Astrocyte (in vitro differentiated cells and primary cell): ENCODE measurements at regions not wholly inside any gene's neighbourhood (a gene's known extent, or its start where the extent isn't known, plus 50 kb on each side); places are given as distances from the start of the nearest gene placed in this dataset.

ENCODE experiments used
- DNase-seq: peaks from one replicate; pipeline ENCODE4 v3.0.0-alpha.2; 2010; ENCODE audit warnings: low read depth
- FAIRE-seq: peaks from 2 replicates; lab custom pipeline; 2011; peaks lifted over from hg19 to GRCh38; lab: Jason Lieb, UNC
- H2AFZ ChIP-seq: 2 replicates; pipeline ENCODE4 v1.6.0; 2012; ENCODE audit warnings: low read depth, low read length, inconsistent platforms
- H3K27ac ChIP-seq: 2 replicates; pipeline ENCODE4 v1.5.1; 2011; ENCODE audit warnings: low read depth, low read length, inconsistent platforms
- H3K27me3 ChIP-seq: 2 replicates; pipeline ENCODE4 v1.6.0; 2011; ENCODE audit warnings: low read length, inconsistent platforms; ENCODE audit not compliant: insufficient read depth
- H3K36me3 ChIP-seq: 2 replicates; pipeline ENCODE4 v1.5.1; 2011; ENCODE audit warnings: low read length, inconsistent platforms; ENCODE audit not compliant: insufficient read depth
- H3K4me1 ChIP-seq: 2 replicates; pipeline ENCODE4 v1.5.1; 2011; ENCODE audit warnings: low read length, inconsistent platforms; ENCODE audit not compliant: insufficient read depth
- H3K4me2 ChIP-seq: 2 replicates; pipeline ENCODE4 v1.6.0; 2012; ENCODE audit warnings: low read length, inconsistent platforms
- H3K4me3 ChIP-seq: 2 replicates; pipeline ENCODE4 v1.5.1; 2011; ENCODE audit warnings: low read depth, mild to moderate bottlenecking, low read length, inconsistent platforms; ENCODE audit not compliant: insufficient read depth
- H3K79me2 ChIP-seq: 2 replicates; pipeline ENCODE4 v1.6.0; 2012; ENCODE audit warnings: mild to moderate bottlenecking, low read length, inconsistent platforms; ENCODE audit not compliant: insufficient read depth
- H3K9ac ChIP-seq: 2 replicates; pipeline ENCODE4 v1.6.0; 2012; ENCODE audit warnings: mild to moderate bottlenecking, low read length, inconsistent platforms
- H3K9me3 ChIP-seq: 2 replicates; pipeline ENCODE4 v1.5.1; 2012; ENCODE audit warnings: low read depth, mild to moderate bottlenecking, low read length, inconsistent platforms; ENCODE audit not compliant: insufficient read depth
- H4K20me1 ChIP-seq: 2 replicates; pipeline ENCODE4 v1.6.0; 2012; ENCODE audit warnings: low read length, inconsistent platforms; ENCODE audit not compliant: insufficient read depth
- H3K27ac Mint-ChIP-seq: one replicate; pipeline ENCODE4 v1.8.0; 2021; ENCODE audit warnings: mild to moderate bottlenecking, mixed read lengths; ENCODE audit not compliant: unreplicated experiment
- H3K27me3 Mint-ChIP-seq: one replicate; pipeline ENCODE4 v1.8.0; 2021; ENCODE audit warnings: low read depth, mixed read lengths; ENCODE audit not compliant: unreplicated experiment
- H3K36me3 Mint-ChIP-seq: one replicate; pipeline ENCODE4 v1.8.0; 2021; ENCODE audit warnings: low read depth, mixed read lengths; ENCODE audit not compliant: unreplicated experiment
- H3K4me1 Mint-ChIP-seq: one replicate; pipeline ENCODE4 v1.8.0; 2021; ENCODE audit warnings: low read depth, mixed read lengths; ENCODE audit not compliant: unreplicated experiment
- H3K4me3 Mint-ChIP-seq: one replicate; pipeline ENCODE4 v1.8.0; 2021; ENCODE audit warnings: mild to moderate bottlenecking, moderate library complexity, mixed read lengths; ENCODE audit not compliant: unreplicated experiment
- H3K9me3 Mint-ChIP-seq: one replicate; pipeline ENCODE4 v1.8.0; 2021; ENCODE audit warnings: mild to moderate bottlenecking, mixed read lengths; ENCODE audit not compliant: unreplicated experiment
- CTCF ChIP-seq: IDR thresholded peaks from 2 replicates; pipeline ENCODE4 v1.5.1; 2011; ENCODE audit warnings: low read depth, mild to moderate bottlenecking, inconsistent platforms, low read length, moderate library complexity; ENCODE audit not compliant: insufficient read depth
- EZH2 ChIP-seq: IDR thresholded peaks from 2 replicates; pipeline ENCODE4 v1.6.1; 2012; ENCODE audit warnings: mild to moderate bottlenecking, low read length, inconsistent platforms; ENCODE audit not compliant: insufficient read depth

DNA sequence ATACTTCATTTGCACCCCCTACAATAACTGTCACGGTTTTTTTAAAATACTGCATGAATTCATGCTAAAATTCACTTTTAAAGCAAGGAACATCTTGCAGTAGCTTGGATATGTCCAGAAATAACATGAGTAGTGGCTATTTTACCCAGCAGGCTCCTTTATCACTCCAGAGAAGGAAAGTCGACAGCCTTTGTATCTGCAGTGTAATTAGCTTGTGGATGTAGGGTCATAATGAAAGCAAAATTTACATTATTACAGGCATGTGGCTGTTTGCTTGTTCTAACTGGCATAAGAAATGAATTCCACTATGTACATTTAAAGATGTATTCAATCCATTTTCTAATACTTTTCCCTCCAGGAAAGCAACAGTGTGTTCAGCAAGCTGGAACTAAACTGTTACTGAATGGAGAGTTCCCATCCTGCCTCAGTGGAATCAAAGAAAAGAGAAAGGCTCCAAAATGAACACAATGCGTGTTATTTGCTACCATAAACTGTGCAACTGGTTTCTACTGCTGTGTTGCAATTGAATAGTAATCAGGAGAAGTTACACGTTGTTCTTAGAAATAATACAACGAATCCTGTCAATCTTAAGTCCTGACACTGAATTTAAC, 321.2 kb upstream of the VRK2 start:
- Histone ChIP-seq H3K27ac (no peak overlapping the region), H3K4me1 (peaks cover 10% of the 10 kb centered on the region), H3K79me2 (no peaks in the 10 kb centered on the region), H3K4me3 (no peak overlapping the region), H3K9me3 (no peaks in the 10 kb centered on the region), H3K9ac (no peak overlapping the region), H3K4me2 (no peak overlapping the region), H3K27me3 (no peaks in the 10 kb centered on the region), H3K36me3 (no peaks in the 10 kb centered on the region), H2AFZ (no peak overlapping the region), H4K20me1 (no peaks in the 10 kb centered on the region)
- Mint-ChIP-seq H3K4me3 (no peak overlapping the region), H3K4me1 (peaks cover 9% of the 10 kb centered on the region), H3K36me3 (no peaks in the 10 kb centered on the region), H3K27me3 (no peaks in the 10 kb centered on the region), H3K27ac (no peak overlapping the region), H3K9me3 (no peaks in the 10 kb centered on the region)
- no peak for TF ChIP-seq CTCF
- DNase-seq: no peak
- FAIRE-seq: no peak

GRCh38 chr2:57726294-57726693, 320.3 kb upstream of the VRK2 start:
- TF ChIP-seq CTCF (no peak), EZH2 (no peak)
- Histone ChIP-seq H3K9ac (no peak overlapping the region), H3K4me2 (no peak overlapping the region), H3K4me1 (peaks cover 2% of the 10 kb centered on the region), H3K79me2 (no peaks in the 10 kb centered on the region), H3K27ac (no peak overlapping the region), H3K4me3 (no peak overlapping the region), H3K36me3 (no peaks in the 10 kb centered on the region), H2AFZ (no peak overlapping the region), H3K9me3 (no peaks in the 10 kb centered on the region), H4K20me1 (no peaks in the 10 kb centered on the region), H3K27me3 (no peaks in the 10 kb centered on the region)
- H3K36me3 Mint-ChIP-seq: no peaks in the 10 kb centered on the region
- no peak overlapping the region for H3K4me3 Mint-ChIP-seq
- no peaks in the 10 kb centered on the region for H3K9me3 Mint-ChIP-seq
- H3K27ac Mint-ChIP-seq: no peak overlapping the region
- H3K27me3 Mint-ChIP-seq: no peaks in the 10 kb centered on the region
- DNase-seq: no peak
- no peak for FAIRE-seq
- peaks cover 3% of the 10 kb centered on the region for H3K4me1 Mint-ChIP-seq

DNA sequence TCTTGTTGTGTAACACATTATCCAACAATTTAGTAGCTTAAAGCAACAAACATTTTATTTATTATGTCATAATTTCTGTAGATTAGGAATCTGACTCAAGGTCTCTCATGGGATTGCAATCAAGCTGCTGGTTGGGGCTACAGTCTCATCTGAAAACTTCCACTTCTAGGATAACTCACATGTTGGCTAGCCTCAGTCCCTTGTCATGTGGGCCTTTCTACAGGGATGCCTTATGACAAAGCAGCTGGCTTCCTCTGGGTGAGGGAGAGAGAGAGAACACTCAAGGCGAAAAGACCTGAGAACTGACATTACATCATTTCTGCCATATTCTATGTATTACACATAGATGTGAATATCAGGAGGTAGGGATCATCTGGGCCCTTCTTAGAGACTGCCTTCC, 317.9 kb upstream of the VRK2 start:
- no peak overlapping the region for H3K4me3 ChIP-seq
- no peaks in the 10 kb centered on the region for H3K4me1 ChIP-seq
- no peaks in the 10 kb centered on the region for H3K9me3 ChIP-seq
- H3K79me2 ChIP-seq: no peaks in the 10 kb centered on the region
- FAIRE-seq: no peak
- no peaks in the 10 kb centered on the region for H3K36me3 ChIP-seq
- H3K4me2 ChIP-seq: no peak overlapping the region
- Mint-ChIP-seq H3K9me3 (no peaks in the 10 kb centered on the region), H3K27me3 (no peaks in the 10 kb centered on the region), H3K27ac (no peak overlapping the region), H3K4me3 (no peak overlapping the region), H3K4me1 (no peaks in the 10 kb centered on the region), H3K36me3 (no peaks in the 10 kb centered on the region)
- H3K9ac ChIP-seq: no peak overlapping the region
- no peak overlapping the region for H2AFZ ChIP-seq
- H3K27me3 ChIP-seq: no peaks in the 10 kb centered on the region
- TF ChIP-seq EZH2 (no peak), CTCF (no peak)
- no peak for DNase-seq
- H3K27ac ChIP-seq: no peak overlapping the region
- no peaks in the 10 kb centered on the region for H4K20me1 ChIP-seq
